Kidney capillary endothelial cell (primary cell): ENCODE measurements at regions not wholly inside any gene's neighbourhood (a gene's known extent, or its start where the extent isn't known, plus 50 kb on each side); places are given as distances from the start of the nearest gene placed in this dataset.
"Not testable (repeated sequence)": the region's sequence is repeated elsewhere in the genome, so short reads cannot be mapped to it uniquely, and the experiment has no call there.

ENCODE experiments used
- DNase-seq: peaks from one replicate; pipeline ENCODE4 v3.0.0-alpha.2; 2018; ENCODE audit warnings: low spot score

GRCh38 chr13:64538711-64539110, 2691.4 kb downstream of the PCDH9 start:
- no peak for DNase-seq

GRCh38 chr13:64534302-64534701, 2695.8 kb downstream of the PCDH9 start:
- no peak for DNase-seq

- no peak for DNase-seq
Observed at GRCh38 chr13:64531400-64531799, 2698.7 kb downstream of the PCDH9 start.

GRCh38 chr13:64529874-64530485, 2700.2 kb downstream of the PCDH9 start:
- no peak for DNase-seq

- no peak for DNase-seq
Observed at GRCh38 chr13:64528838-64529237, 2701.3 kb downstream of the PCDH9 start.

- no peak for DNase-seq
Observed at GRCh38 chr13:64527561-64527960, 2702.6 kb downstream of the PCDH9 start.

- no peak for DNase-seq
Observed at GRCh38 chr13:64525687-64526086, 2704.4 kb downstream of the PCDH9 start.

GRCh38 chr13:64510747-64511146, 2719.4 kb downstream of the PCDH9 start:
- no peak for DNase-seq

GRCh38 chr13:64506246-64506645, 2723.9 kb downstream of the PCDH9 start:
- no peak for DNase-seq

- no peak for DNase-seq
Observed at GRCh38 chr13:64505336-64505910, 2724.7 kb downstream of the PCDH9 start.

GRCh38 chr13:64488731-64489130, 2741.4 kb downstream of the PCDH9 start:
- DNase-seq: no peak

- no peak for DNase-seq
Observed at GRCh38 chr13:64482373-64482772, 2747.8 kb downstream of the PCDH9 start.

GRCh38 chr13:64480672-64481071, 2749.5 kb downstream of the PCDH9 start:
- no peak for DNase-seq

GRCh38 chr13:64480211-64480610, 2749.9 kb downstream of the PCDH9 start:
- no peak for DNase-seq

GRCh38 chr13:64477146-64477545, 2753.0 kb downstream of the PCDH9 start:
- DNase-seq: no peak

- not testable (repeated sequence) for DNase-seq
Observed at GRCh38 chr13:64476041-64476568, 2754.0 kb downstream of the PCDH9 start.

- DNase-seq: peak; percentile 49
Observed at GRCh38 chr13:64471916-64472315, 2758.2 kb downstream of the PCDH9 start.

GRCh38 chr13:64470751-64471150, 2759.4 kb downstream of the PCDH9 start:
- no peak for DNase-seq

GRCh38 chr13:64459778-64460177, 2770.4 kb downstream of the PCDH9 start:
- DNase-seq: no peak

GRCh38 chr13:64457976-64458375, 2772.2 kb downstream of the PCDH9 start:
- DNase-seq: no peak

GRCh38 chr13:64455124-64455523, 2775.0 kb downstream of the PCDH9 start:
- no peak for DNase-seq

- no peak for DNase-seq
Observed at GRCh38 chr13:64453831-64454230, 2776.3 kb downstream of the PCDH9 start.

- no peak for DNase-seq
Observed at GRCh38 chr13:64446372-64446771, 2783.8 kb downstream of the PCDH9 start.

GRCh38 chr13:64441740-64442139, 2788.4 kb downstream of the PCDH9 start:
- DNase-seq: no peak
